Lung (tissue), 11 donors: ENCODE measurements at regions not wholly inside any gene's neighbourhood (a gene's known extent, or its start where the extent isn't known, plus 50 kb on each side); places are given as distances from the start of the nearest gene placed in this dataset.
"Not testable (repeated sequence)": the region's sequence is repeated elsewhere in the genome, so short reads cannot be mapped to it uniquely, and the experiment has no call there.

Experiments used
- ATAC-seq: fragments of 200-7000 bp; cut with Tn5 transposase; one replicate; pipeline ENCODE4 v1.9.1; 2020; ENCODE audit warnings: moderate number of reproducible peaks; ENCODE audit not compliant: insufficient read depth, low FRiP score
- DNase-seq, 3 donors: peaks; one replicate each; pipeline ENCODE4 v3.0.0-alpha.2; 2013 to 2017
- H3K27ac ChIP-seq, 2 donors: one replicate each; pipeline ENCODE4 v1.5.1; 2013; ENCODE audit warnings: mild to moderate bottlenecking in 2 of 2, moderate library complexity in 2 of 2, control low read depth in 1 of 2, inconsistent platforms in 1 of 2, low read depth in 1 of 2, low read length in 1 of 2
- H3K27me3 ChIP-seq, 3 donors: one replicate each; pipeline ENCODE4 v1.5.1; 2013; ENCODE audit warnings: low read length in 2 of 3; ENCODE audit not compliant: control insufficient read depth in 3 of 3, insufficient read depth in 3 of 3
- H3K36me3 ChIP-seq, 4 donors: one replicate each; pipeline ENCODE4 v1.5.1; 2013; ENCODE audit warnings: low read length in 4 of 4, mild to moderate bottlenecking in 1 of 4, moderate library complexity in 1 of 4; ENCODE audit not compliant: control insufficient read depth in 4 of 4, insufficient read depth in 4 of 4
- H3K4me1 ChIP-seq, 5 donors: one replicate each; pipeline ENCODE4 v1.5.1; 2013; ENCODE audit warnings: low read length in 5 of 5, mild to moderate bottlenecking in 2 of 5, moderate library complexity in 1 of 5; ENCODE audit not compliant: control insufficient read depth in 5 of 5, insufficient read depth in 5 of 5
- H3K4me3 ChIP-seq: one replicate; pipeline ENCODE4 v1.5.1; 2013; ENCODE audit warnings: mild to moderate bottlenecking, control low read depth, moderate library complexity
- H3K9ac ChIP-seq, 2 donors: one replicate each; pipeline ENCODE4 v1.5.1; 2013; ENCODE audit warnings: low read length in 2 of 2, control low read depth in 1 of 2; ENCODE audit not compliant: insufficient read depth in 1 of 2
- H3K9me3 ChIP-seq, 4 donors: one replicate each; pipeline ENCODE4 v1.5.1; 2013; ENCODE audit warnings: low read length in 3 of 4, mild to moderate bottlenecking in 1 of 4, moderate library complexity in 1 of 4; ENCODE audit not compliant: control insufficient read depth in 4 of 4, insufficient read depth in 3 of 4
- CTCF ChIP-seq: IDR thresholded peaks from 2 replicates; pipeline ENCODE4 v1.5.1; 2012; ENCODE audit warnings: mild to moderate bottlenecking; ENCODE audit errors: control extremely low read depth, extremely low read depth
- WGBS, 2 donors: extraction: QIAGEN DNeasy Blood & Tissue Kit; methylation state at CpG; one replicate each; pipeline ENCODE4 v1.1.7; 2013; 5-methylcytosine and 5-hydroxymethylcytosine counted together
- donor health status: control.
- donor health status: control.
- donor health status: Bipolar disorder and iron deficiency.
- donor health status: healthy.
- donor health status: DM: yes; HTN: yes; CAD: no.

- no peak for DNase-seq
- ATAC-seq = no peak
- no peaks in the 10 kb centered on the region for H3K27me3 ChIP-seq
- no peak overlapping the region for H3K4me3 ChIP-seq
- 84 to 91% methylated on average over 7 of the region's 7 CpGs for WGBS, 2 donors
- no peaks in the 10 kb centered on the region for H3K36me3 ChIP-seq
- no peak overlapping the region for H3K27ac ChIP-seq
- TF ChIP-seq CTCF = no peak
- H3K9ac ChIP-seq = no peak overlapping the region
- peaks cover 0 to 8% (median 0%) of the 10 kb centered on the region in 4 donors for H3K9me3 ChIP-seq
- peaks cover 0 to 2% (median 0%) of the 10 kb centered on the region in 5 donors for H3K4me1 ChIP-seq
Observed at GRCh38 chr5:3452622-3453021, 143.0 kb upstream of the IRX1 start.

- H3K4me1 ChIP-seq = no peaks in the 10 kb centered on the region
- 86 to 92% methylated on average over 10 of the region's 10 CpGs for WGBS, 2 donors
- H3K9ac ChIP-seq = no peak overlapping the region
- H3K36me3 ChIP-seq = no peaks in the 10 kb centered on the region
- H3K4me3 ChIP-seq = no peak overlapping the region
- TF ChIP-seq CTCF = no peak
- DNase-seq = peak in 1 of 3 donors; percentile 1
- H3K9me3 ChIP-seq = peaks cover 0 to 8% (median 0%) of the 10 kb centered on the region in 4 donors
- H3K27me3 ChIP-seq = no peaks in the 10 kb centered on the region
- H3K27ac ChIP-seq = no peak overlapping the region
- ATAC-seq = no peak
Observed at GRCh38 chr5:3451961-3452360, 143.7 kb upstream of the IRX1 start.

- no peaks in the 10 kb centered on the region for H3K27me3 ChIP-seq
- no peaks in the 10 kb centered on the region for H3K4me1 ChIP-seq
- no peak overlapping the region for H3K9ac ChIP-seq
- ATAC-seq (no peak), DNase-seq (no peak)
- H3K27ac ChIP-seq = no peak overlapping the region
- no peak overlapping the region for H3K4me3 ChIP-seq
- no peaks in the 10 kb centered on the region for H3K36me3 ChIP-seq
- no peak for TF ChIP-seq CTCF
- H3K9me3 ChIP-seq = peaks cover 0 to 16% (median 5%) of the 10 kb centered on the region in 4 donors
- 94 to 95% methylated on average over 4 of the region's 4 CpGs for WGBS, 2 donors
Observed at GRCh38 chr5:3449481-3449880, 146.2 kb upstream of the IRX1 start.

GRCh38 chr5:3446410-3446809 is 149.2 kb upstream of the IRX1 start:
- H3K4me3 ChIP-seq = no peak overlapping the region

GRCh38 chr5:3445517-3445916 is 150.1 kb upstream of the IRX1 start:
- H3K9ac ChIP-seq, H3K36me3 ChIP-seq, H3K4me3 ChIP-seq, H3K4me1 ChIP-seq, ATAC-seq, H3K27ac ChIP-seq, DNase-seq, H3K27me3 ChIP-seq: not testable (repeated sequence)
- peaks cover 0 to 13% (median 5%) of the 10 kb centered on the region in 4 donors for H3K9me3 ChIP-seq

More at GRCh38 chr5:3446410-3446809, 149.2 kb upstream of the IRX1 start:
- no peaks in the 10 kb centered on the region for H3K36me3 ChIP-seq
- no peak for TF ChIP-seq CTCF
- ATAC-seq (no peak), DNase-seq (no peak)
- WGBS, 2 donors = 80 to 81% methylated on average over 3 of the region's 3 CpGs
- no peak overlapping the region for H3K27ac ChIP-seq
- H3K9me3 ChIP-seq = peaks cover 0 to 13% (median 5%) of the 10 kb centered on the region in 4 donors
- no peak overlapping the region for H3K9ac ChIP-seq
- no peaks in the 10 kb centered on the region for H3K4me1 ChIP-seq
- no peaks in the 10 kb centered on the region for H3K27me3 ChIP-seq
